ENCODE measurements at regions not wholly inside any gene's neighbourhood (a gene's known extent, or its start where the extent isn't known, plus 50 kb on each side); places are given as distances from the start of the nearest gene placed in this dataset.

- Histone ChIP-seq H3K27me3 (replicated peaks; ENCODE audit: control insufficient read depth, insufficient read depth, low read length) (no peaks in the 10 kb centered on the region), H3K36me3 (ENCODE audit: control insufficient read depth, insufficient read depth, low read length) (no peaks in the 10 kb centered on the region), H3K4me3 (replicated peaks; ENCODE audit: low read depth, low read length) (no peak overlapping the region)
- no peak for DNase-seq (ENCODE audit: extremely low read depth, insufficient read length)
- TF ChIP-seq CTCF (IDR thresholded peaks at IDR 0.05; ENCODE audit: insufficient read depth, low read length, poor library complexity, severe bottlenecking), result no peak
Observed at GRCh38 chr12:127857661-127858060, 409.3 kb upstream of the TMEM132C start.

- no peaks in the 10 kb centered on the region for H3K36me3 ChIP-seq (ENCODE audit: control insufficient read depth, insufficient read depth, low read length)
- no peak for DNase-seq (ENCODE audit: extremely low read depth, insufficient read length)
- no peaks in the 10 kb centered on the region for H3K27me3 ChIP-seq (replicated peaks; ENCODE audit: control insufficient read depth, insufficient read depth, low read length)
- TF ChIP-seq CTCF (IDR thresholded peaks at IDR 0.05; ENCODE audit: insufficient read depth, low read length, poor library complexity, severe bottlenecking), result no peak
- no peak overlapping the region for H3K4me3 ChIP-seq (replicated peaks; ENCODE audit: low read depth, low read length)
Observed at GRCh38 chr12:127860536-127860935, 406.4 kb upstream of the TMEM132C start.

- no peak overlapping the region for H3K4me3 ChIP-seq (replicated peaks; ENCODE audit: low read depth, low read length)
- H3K27me3 ChIP-seq (replicated peaks; ENCODE audit: control insufficient read depth, insufficient read depth, low read length), result no peaks in the 10 kb centered on the region
- no peak for TF ChIP-seq CTCF (IDR thresholded peaks at IDR 0.05; ENCODE audit: insufficient read depth, low read length, poor library complexity, severe bottlenecking)
- no peaks in the 10 kb centered on the region for H3K36me3 ChIP-seq (ENCODE audit: control insufficient read depth, insufficient read depth, low read length)
- no peak for DNase-seq (ENCODE audit: extremely low read depth, insufficient read length)
Observed at GRCh38 chr12:127861406-127861805, 405.6 kb upstream of the TMEM132C start.

- DNase-seq (ENCODE audit: extremely low read depth, insufficient read length), result no peak
- no peak for TF ChIP-seq CTCF (IDR thresholded peaks at IDR 0.05; ENCODE audit: insufficient read depth, low read length, poor library complexity, severe bottlenecking)
- H3K27me3 ChIP-seq (replicated peaks; ENCODE audit: control insufficient read depth, insufficient read depth, low read length), result no peaks in the 10 kb centered on the region
- H3K4me3 ChIP-seq (replicated peaks; ENCODE audit: low read depth, low read length), result no peak overlapping the region
- H3K36me3 ChIP-seq (ENCODE audit: control insufficient read depth, insufficient read depth, low read length), result no peaks in the 10 kb centered on the region
Observed at GRCh38 chr12:127873306-127873705, 393.7 kb upstream of the TMEM132C start.

- Histone ChIP-seq H3K4me3 (replicated peaks; ENCODE audit: low read depth, low read length) (no peak overlapping the region), H3K36me3 (ENCODE audit: control insufficient read depth, insufficient read depth, low read length) (no peaks in the 10 kb centered on the region), H3K27me3 (replicated peaks; ENCODE audit: control insufficient read depth, insufficient read depth, low read length) (no peaks in the 10 kb centered on the region)
- DNase-seq (ENCODE audit: extremely low read depth, insufficient read length), result no peak
- TF ChIP-seq CTCF (IDR thresholded peaks at IDR 0.05; ENCODE audit: insufficient read depth, low read length, poor library complexity, severe bottlenecking), result no peak
Observed at GRCh38 chr12:127881371-127882140, 385.4 kb upstream of the TMEM132C start.

- DNase-seq (ENCODE audit: extremely low read depth, insufficient read length), result no peak
- Histone ChIP-seq H3K36me3 (ENCODE audit: control insufficient read depth, insufficient read depth, low read length) (no peaks in the 10 kb centered on the region), H3K27me3 (replicated peaks; ENCODE audit: control insufficient read depth, insufficient read depth, low read length) (no peaks in the 10 kb centered on the region), H3K4me3 (replicated peaks; ENCODE audit: low read depth, low read length) (no peak overlapping the region)
- no peak for TF ChIP-seq CTCF (IDR thresholded peaks at IDR 0.05; ENCODE audit: insufficient read depth, low read length, poor library complexity, severe bottlenecking)
Observed at GRCh38 chr12:127883013-127883412, 384.0 kb upstream of the TMEM132C start.

All from GM06990 (cell line).